ENCODE measurements at regions not wholly inside any gene's neighbourhood (a gene's known extent, or its start where the extent isn't known, plus 50 kb on each side); places are given as distances from the start of the nearest gene placed in this dataset.

GRCh38 chr14:101347893-101348777, 213.2 kb upstream of the DIO3 start:
- no peak for DNase-seq

- DNase-seq, result no peak
These were observed 212.2 kb upstream of the DIO3 start for GRCh38 chr14:101349108-101349507.

- DNase-seq, result no peak
These were observed 211.3 kb upstream of the DIO3 start for GRCh38 chr14:101350021-101350420.

- DNase-seq, result no peak
These were observed 210.6 kb upstream of the DIO3 start for GRCh38 chr14:101350691-101351090.

- no peak for DNase-seq
These were observed 210.1 kb upstream of the DIO3 start for GRCh38 chr14:101351146-101351545.

GRCh38 chr14:101351769-101352168, 209.5 kb upstream of the DIO3 start:
- no peak for DNase-seq

- no peak for DNase-seq
These were observed 208.7 kb upstream of the DIO3 start for GRCh38 chr14:101352567-101352966.

GRCh38 chr14:101353422-101353821, 207.9 kb upstream of the DIO3 start:
- no peak for DNase-seq

- no peak for DNase-seq
These were observed 206.6 kb upstream of the DIO3 start for GRCh38 chr14:101354726-101355125.

GRCh38 chr14:101355284-101355683, 206.0 kb upstream of the DIO3 start:
- no peak for DNase-seq

GRCh38 chr14:101357038-101357437, 204.3 kb upstream of the DIO3 start:
- no peak for DNase-seq

- DNase-seq, result no peak
These were observed 203.6 kb upstream of the DIO3 start for GRCh38 chr14:101357559-101358319.

GRCh38 chr14:101358320-101359125, 202.8 kb upstream of the DIO3 start:
- DNase-seq, result no peak

GRCh38 chr14:101359221-101360053, 201.9 kb upstream of the DIO3 start:
- no peak for DNase-seq

- DNase-seq, result no peak
These were observed 201.0 kb upstream of the DIO3 start for GRCh38 chr14:101360054-101360911.

GRCh38 chr14:101361044-101361443, 200.3 kb upstream of the DIO3 start:
- no peak for DNase-seq

- DNase-seq, result no peak
These were observed 199.6 kb upstream of the DIO3 start for GRCh38 chr14:101361451-101362433.

- no peak for DNase-seq
These were observed 198.6 kb upstream of the DIO3 start for GRCh38 chr14:101362529-101363260.

- no peak for DNase-seq
These were observed 198.1 kb upstream of the DIO3 start for GRCh38 chr14:101363261-101363555.

All from NCI-H2171 (cell line).